Upper lobe of right lung (tissue), 1 donor: ENCODE measurements at regions not wholly inside any gene's neighbourhood (a gene's known extent, or its start where the extent isn't known, plus 50 kb on each side); places are given as distances from the start of the nearest gene placed in this dataset.

Experiments
- ATAC-seq: fragments of 200-7000 bp; cut with Tn5 transposase; one replicate; pipeline ENCODE4 v1.9.1; 2020; ENCODE audit warnings: mild to moderate bottlenecking, moderate library complexity
- DNase-seq: peaks from one replicate; pipeline ENCODE4 v3.0.0-alpha.2; 2020
- H3K27ac ChIP-seq: fragments of 200-600 bp; one replicate; pipeline ENCODE4 v1.8.0; 2022
- H3K27me3 ChIP-seq: fragments of 200-600 bp; one replicate; pipeline ENCODE4 v1.8.0; 2022; ENCODE audit warnings: mild to moderate bottlenecking
- H3K36me3 ChIP-seq: fragments of 200-600 bp; one replicate; pipeline ENCODE4 v1.8.0; 2022
- H3K4me1 ChIP-seq: fragments of 200-600 bp; one replicate; pipeline ENCODE4 v1.8.0; 2022
- H3K4me3 ChIP-seq: fragments of 200-600 bp; one replicate; pipeline ENCODE4 v1.8.0; 2022; ENCODE audit warnings: mild to moderate bottlenecking
- H3K9me3 ChIP-seq: fragments of 200-600 bp; one replicate; pipeline ENCODE4 v1.8.0; 2022
- intact Hi-C: fragments of 100-400 bp; cut with DNase I; formaldehyde crosslinking; loops from one replicate; pipeline ENCODE4 v1.11.0; 2022
- TF ChIP-seq, protein P1 (sequence below): fragments of 200-600 bp; IDR thresholded peaks from one replicate; pipeline ENCODE4 v1.8.0; 2022; ENCODE audit warnings: antibody characterized with exemption
- donor health status: DM: no; HTN: yes; CAD: no; lungs with severe emphysema.

DNA sequence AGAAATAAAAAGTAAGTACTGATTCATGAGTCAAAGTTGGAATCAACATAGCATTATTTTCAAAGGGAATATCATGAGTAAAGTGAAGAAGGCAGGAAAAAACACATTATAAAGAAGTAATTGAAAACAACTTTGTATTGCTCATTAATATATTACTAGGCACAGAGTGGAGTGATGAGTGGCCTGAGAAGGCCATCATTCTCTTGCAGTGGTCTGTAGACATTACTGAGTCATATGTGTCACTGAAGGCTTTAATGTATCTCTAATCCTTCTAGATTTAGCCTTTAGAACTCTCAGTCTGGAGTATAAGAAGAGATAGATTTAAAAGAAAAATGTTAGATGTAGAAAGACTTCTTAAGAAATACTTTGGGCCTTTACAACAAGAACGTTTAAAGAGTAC lies 881.4 kb downstream of the DNAH5 start:
- Histone ChIP-seq H3K27ac (no peak overlapping the region), H3K4me3 (no peak overlapping the region), H3K36me3 (no peaks in the 10 kb centered on the region), H3K27me3 (no peaks in the 10 kb centered on the region), H3K4me1 (no peaks in the 10 kb centered on the region), H3K9me3 (no peaks in the 10 kb centered on the region)
- DNase-seq (no peak), ATAC-seq (no peak)
- TF ChIP-seq, protein P1, sequence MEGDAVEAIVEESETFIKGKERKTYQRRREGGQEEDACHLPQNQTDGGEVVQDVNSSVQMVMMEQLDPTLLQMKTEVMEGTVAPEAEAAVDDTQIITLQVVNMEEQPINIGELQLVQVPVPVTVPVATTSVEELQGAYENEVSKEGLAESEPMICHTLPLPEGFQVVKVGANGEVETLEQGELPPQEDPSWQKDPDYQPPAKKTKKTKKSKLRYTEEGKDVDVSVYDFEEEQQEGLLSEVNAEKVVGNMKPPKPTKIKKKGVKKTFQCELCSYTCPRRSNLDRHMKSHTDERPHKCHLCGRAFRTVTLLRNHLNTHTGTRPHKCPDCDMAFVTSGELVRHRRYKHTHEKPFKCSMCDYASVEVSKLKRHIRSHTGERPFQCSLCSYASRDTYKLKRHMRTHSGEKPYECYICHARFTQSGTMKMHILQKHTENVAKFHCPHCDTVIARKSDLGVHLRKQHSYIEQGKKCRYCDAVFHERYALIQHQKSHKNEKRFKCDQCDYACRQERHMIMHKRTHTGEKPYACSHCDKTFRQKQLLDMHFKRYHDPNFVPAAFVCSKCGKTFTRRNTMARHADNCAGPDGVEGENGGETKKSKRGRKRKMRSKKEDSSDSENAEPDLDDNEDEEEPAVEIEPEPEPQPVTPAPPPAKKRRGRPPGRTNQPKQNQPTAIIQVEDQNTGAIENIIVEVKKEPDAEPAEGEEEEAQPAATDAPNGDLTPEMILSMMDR = no peak
- intact Hi-C loops = no loop called here

DNA sequence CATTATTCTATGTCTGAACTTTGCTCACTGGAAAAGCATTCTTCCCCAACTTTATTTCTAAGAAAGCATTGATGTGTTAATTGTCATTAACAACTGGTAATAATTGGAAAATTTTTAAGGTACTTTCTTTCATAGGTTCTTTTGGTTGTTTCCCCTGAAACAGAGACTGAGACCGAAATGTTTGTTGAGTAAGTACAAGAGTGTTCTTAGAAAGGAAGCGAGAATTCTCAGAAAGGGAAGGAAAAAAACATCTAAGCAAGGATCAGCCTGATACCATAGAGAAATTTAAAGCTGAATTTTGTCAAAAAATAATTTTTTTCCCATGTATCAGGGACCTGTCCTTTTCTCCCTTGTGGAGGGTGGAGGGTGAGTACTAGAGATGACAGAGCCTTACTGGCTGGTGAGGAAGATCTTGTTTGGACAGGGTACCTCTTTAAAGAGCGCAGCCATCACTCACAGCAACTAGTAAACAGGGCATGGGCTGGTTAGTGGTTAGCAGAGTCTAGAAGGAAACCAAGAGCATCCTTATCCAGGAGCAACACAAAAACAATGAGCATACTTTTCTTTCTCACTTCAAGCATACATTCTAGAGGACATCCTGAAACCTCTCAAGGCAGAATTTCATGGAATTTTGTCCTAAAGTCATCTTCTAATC lies 898.5 kb downstream of the DNAH5 start:
- Histone ChIP-seq H3K4me1 (no peaks in the 10 kb centered on the region), H3K36me3 (no peaks in the 10 kb centered on the region), H3K4me3 (no peak overlapping the region), H3K27me3 (no peaks in the 10 kb centered on the region), H3K27ac (no peak overlapping the region), H3K9me3 (no peaks in the 10 kb centered on the region)
- intact Hi-C loops = no loop called here
- ATAC-seq (no peak), DNase-seq (no peak)
- TF ChIP-seq, protein P1 = no peak

DNA sequence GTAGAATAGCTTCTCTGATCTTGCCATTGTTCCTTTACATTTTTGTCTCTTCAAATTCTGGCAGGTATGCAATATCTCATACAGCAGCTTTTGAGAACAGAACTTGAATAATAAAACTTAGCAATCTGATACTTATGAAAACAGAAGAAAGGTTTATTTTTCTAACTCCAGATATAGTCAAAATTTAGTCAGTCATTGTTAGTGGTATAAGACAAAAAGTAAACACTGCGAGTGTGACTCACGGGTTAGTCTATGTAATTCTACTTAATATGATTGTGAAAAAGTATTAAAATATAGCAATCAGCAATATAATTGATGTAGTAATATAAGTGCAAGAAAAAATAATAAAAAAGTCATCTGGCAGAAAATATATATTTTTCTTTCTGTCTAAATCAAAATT lies 910.4 kb downstream of the DNAH5 start:
- ATAC-seq = no peak
- H3K4me1 ChIP-seq = no peaks in the 10 kb centered on the region
- intact Hi-C loops = no loop called here
- no peak overlapping the region for H3K4me3 ChIP-seq
- H3K27me3 ChIP-seq = no peaks in the 10 kb centered on the region
- no peaks in the 10 kb centered on the region for H3K36me3 ChIP-seq
- no peaks in the 10 kb centered on the region for H3K9me3 ChIP-seq
- TF ChIP-seq, protein P1 = no peak
- no peak overlapping the region for H3K27ac ChIP-seq
- no peak for DNase-seq

DNA sequence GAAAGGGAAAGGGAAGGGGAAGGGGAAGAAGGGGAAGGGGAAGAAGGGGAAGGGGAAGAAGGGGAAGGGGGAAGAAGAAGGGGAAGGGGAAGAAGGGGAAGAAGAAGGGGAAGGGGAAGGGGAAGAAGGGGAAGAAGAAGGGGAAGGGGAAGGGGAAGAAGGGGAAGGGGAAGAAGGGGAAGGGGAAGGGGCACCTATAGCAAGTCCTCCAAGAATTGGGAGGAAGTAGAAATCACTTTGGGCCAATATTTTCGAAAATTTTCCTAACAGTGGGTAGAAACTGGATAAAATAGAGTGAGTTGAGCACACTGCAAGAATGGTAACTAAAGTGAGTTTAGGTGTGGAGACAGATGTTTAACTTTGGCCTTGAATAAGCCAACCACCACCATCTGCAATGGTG lies 915.3 kb downstream of the DNAH5 start:
- Histone ChIP-seq H3K4me1 (no peaks in the 10 kb centered on the region), H3K9me3 (no peaks in the 10 kb centered on the region), H3K27ac (no peak overlapping the region), H3K36me3 (no peaks in the 10 kb centered on the region), H3K4me3 (no peak overlapping the region), H3K27me3 (no peaks in the 10 kb centered on the region)
- TF ChIP-seq, protein P1 = no peak
- ATAC-seq (no peak), DNase-seq (no peak)
- intact Hi-C loops = no loop called here

DNA sequence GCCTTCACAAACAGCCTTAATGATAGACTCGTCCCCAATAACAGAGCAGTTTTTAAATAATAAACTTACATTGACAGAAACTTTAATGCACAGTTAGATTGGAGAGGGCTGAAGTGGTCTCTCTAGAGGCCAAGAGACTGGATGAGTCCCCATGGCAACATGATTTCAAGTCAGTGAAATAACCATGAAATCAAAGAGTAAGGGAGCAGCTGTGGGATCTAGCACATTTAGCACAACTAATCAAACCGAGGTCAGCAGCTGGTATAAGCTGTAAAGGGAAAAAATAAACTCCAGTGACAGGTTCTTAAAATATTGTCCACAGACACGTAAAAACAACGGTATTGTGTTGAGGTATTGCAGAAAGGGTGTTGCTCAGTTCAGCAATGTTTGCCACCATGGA lies 916.6 kb downstream of the DNAH5 start:
- ATAC-seq = no peak
- no peaks in the 10 kb centered on the region for H3K36me3 ChIP-seq
- no peak for DNase-seq
- H3K27ac ChIP-seq = no peak overlapping the region
- H3K4me3 ChIP-seq = no peak overlapping the region
- no peaks in the 10 kb centered on the region for H3K27me3 ChIP-seq
- H3K4me1 ChIP-seq = no peaks in the 10 kb centered on the region
- TF ChIP-seq, protein P1 = no peak
- intact Hi-C loops = no loop called here
- no peaks in the 10 kb centered on the region for H3K9me3 ChIP-seq

DNA sequence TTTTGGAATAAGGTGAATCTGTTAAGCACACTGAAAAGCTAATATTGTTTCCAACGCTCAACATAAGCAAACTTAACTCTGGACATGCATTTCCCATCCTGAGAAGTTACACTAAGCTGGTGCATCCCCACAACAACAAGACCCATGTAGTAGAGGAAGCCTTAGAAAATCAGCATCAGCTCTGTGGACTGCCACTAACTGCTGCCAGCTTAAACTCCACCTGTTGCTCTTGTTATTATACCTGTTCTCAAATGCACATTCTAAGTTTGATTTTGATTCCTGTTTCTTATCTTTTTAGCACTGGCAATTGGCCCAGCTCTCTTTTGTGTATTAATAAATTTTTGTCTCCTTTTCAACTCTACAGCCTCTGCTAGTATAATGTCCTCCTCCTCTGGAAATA lies 924.8 kb downstream of the DNAH5 start:
- intact Hi-C loops = no loop called here

More for the DNA sequence above, 924.8 kb downstream of the DNAH5 start:
- Histone ChIP-seq H3K27me3 (no peaks in the 10 kb centered on the region), H3K9me3 (no peaks in the 10 kb centered on the region), H3K27ac (no peak overlapping the region), H3K4me1 (no peaks in the 10 kb centered on the region), H3K4me3 (no peak overlapping the region), H3K36me3 (no peaks in the 10 kb centered on the region)
- TF ChIP-seq, protein P1 = no peak
- ATAC-seq = no peak
- no peak for DNase-seq
